ENCODE measurements at regions not wholly inside any gene's neighbourhood (a gene's known extent, or its start where the extent isn't known, plus 50 kb on each side); places are given as distances from the start of the nearest gene placed in this dataset.

- WGBS, 2 donors = 95 to 96% methylated on average over 2 of the region's 2 CpGs
- H3K4me3 ChIP-seq = no peak overlapping the region
- H3K4me1 ChIP-seq = no peaks in the 10 kb centered on the region
- intact Hi-C loops (cut with DNase I) = loop anchor here (5.0 kb wide), 1 partner anchor 58 kb away; no protein-coding TSS in a partner anchor
- DNase-seq = no peak
- H3K36me3 ChIP-seq = no peaks in the 10 kb centered on the region
- no peak for TF ChIP-seq EP300 (IDR thresholded peaks at IDR 0.05)
- no peak for TF ChIP-seq POLR2A (IDR thresholded peaks at IDR 0.05)
- no peak for TF ChIP-seq CTCF (IDR thresholded peaks at IDR 0.05)
- no peak for TF ChIP-seq POLR2AphosphoS5 (IDR thresholded peaks at IDR 0.05)
- no peak overlapping the region for H3K27ac ChIP-seq
- no peaks in the 10 kb centered on the region for H3K27me3 ChIP-seq
- no peaks in the 10 kb centered on the region for H3K9me3 ChIP-seq
Measured at GRCh38 chr9:107984956-107985355, 495.4 kb upstream of the KLF4 start.

GRCh38 chr9:107983762-107984161 is 494.2 kb upstream of the KLF4 start:
- Histone ChIP-seq H3K36me3 (no peaks in the 10 kb centered on the region), H3K4me1 (no peaks in the 10 kb centered on the region), H3K27me3 (no peaks in the 10 kb centered on the region), H3K4me3 (no peak overlapping the region), H3K27ac (peak overlapping the region in 1 of 4 donors; percentile 40), H3K9me3 (no peaks in the 10 kb centered on the region)
- no peak for TF ChIP-seq POLR2A (IDR thresholded peaks at IDR 0.05)
- no peak for TF ChIP-seq CTCF (IDR thresholded peaks at IDR 0.05)
- TF ChIP-seq EP300 (IDR thresholded peaks at IDR 0.05) = no peak
- no peak for TF ChIP-seq POLR2AphosphoS5 (IDR thresholded peaks at IDR 0.05)
- 88 to 95% methylated on average over 3 of the region's 3 CpGs for WGBS, 2 donors
- no peak for DNase-seq
- intact Hi-C loops (cut with DNase I) = loop anchor here (5.0 kb wide), 1 partner anchor 56 kb away; no protein-coding TSS in a partner anchor

GRCh38 chr9:107983181-107983603 is 493.6 kb upstream of the KLF4 start:
- Histone ChIP-seq H3K27ac (peak overlapping the region in 1 of 4 donors; percentile 40), H3K36me3 (no peaks in the 10 kb centered on the region), H3K4me1 (no peaks in the 10 kb centered on the region), H3K9me3 (no peaks in the 10 kb centered on the region), H3K4me3 (no peak overlapping the region), H3K27me3 (no peaks in the 10 kb centered on the region)
- WGBS, 2 donors = 40 to 72% methylated on average over 3 of the region's 3 CpGs
- intact Hi-C loops (cut with DNase I) = loop anchor here (5.0 kb wide), 1 partner anchor 56 kb away; no protein-coding TSS in a partner anchor
- DNase-seq = no peak
- TF ChIP-seq POLR2A (IDR thresholded peaks at IDR 0.05) (no peak), POLR2AphosphoS5 (IDR thresholded peaks at IDR 0.05) (no peak)

- Histone ChIP-seq H3K27me3 (no peaks in the 10 kb centered on the region), H3K9me3 (no peaks in the 10 kb centered on the region), H3K36me3 (no peaks in the 10 kb centered on the region), H3K4me1 (no peaks in the 10 kb centered on the region), H3K27ac (peak overlapping the region in 1 of 4 donors; percentile 40), H3K4me3 (no peak overlapping the region)
- no peak for DNase-seq
- intact Hi-C loops (cut with DNase I) = loop anchor here (5.0 kb wide), 1 partner anchor 55 kb away; no protein-coding TSS in a partner anchor
- 34 to 37% methylated on average over 3 of the region's 3 CpGs for WGBS, 2 donors
- no peak for TF ChIP-seq POLR2A (IDR thresholded peaks at IDR 0.05)
- TF ChIP-seq CTCF (IDR thresholded peaks at IDR 0.05) = no peak
- no peak for TF ChIP-seq EP300 (IDR thresholded peaks at IDR 0.05)
- TF ChIP-seq POLR2AphosphoS5 (IDR thresholded peaks at IDR 0.05) = no peak
Measured at GRCh38 chr9:107982745-107983144, 493.2 kb upstream of the KLF4 start.

GRCh38 chr9:107982001-107982400 is 492.4 kb upstream of the KLF4 start:
- Histone ChIP-seq H3K9me3 (no peaks in the 10 kb centered on the region), H3K4me1 (no peaks in the 10 kb centered on the region), H3K27ac (no peak overlapping the region), H3K4me3 (no peak overlapping the region), H3K36me3 (no peaks in the 10 kb centered on the region), H3K27me3 (no peaks in the 10 kb centered on the region)
- TF ChIP-seq CTCF (IDR thresholded peaks at IDR 0.05) = no peak
- no peak for TF ChIP-seq POLR2AphosphoS5 (IDR thresholded peaks at IDR 0.05)
- TF ChIP-seq EP300 (IDR thresholded peaks at IDR 0.05) = no peak
- TF ChIP-seq POLR2A (IDR thresholded peaks at IDR 0.05) = no peak
- WGBS, 2 donors = 96 to 97% methylated on average over 1 of the region's 1 CpG
- DNase-seq = no peak
- intact Hi-C loops (cut with DNase I) = loop anchor here (5.0 kb wide), 1 partner anchor 55 kb away; no protein-coding TSS in a partner anchor
